Liver (tissue), 8 donors: ENCODE measurements at regions not wholly inside any gene's neighbourhood (a gene's known extent, or its start where the extent isn't known, plus 50 kb on each side); places are given as distances from the start of the nearest gene placed in this dataset.
A peak's percentile ranks its signal among the peaks of the same experiment; 100 is the strongest.

Experiments used
- DNase-seq: peaks from one replicate; pipeline ENCODE4 v3.0.0-alpha.2; 2017; ENCODE audit warnings: low spot score
- H3K27ac ChIP-seq, 2 donors: one replicate each; pipeline ENCODE4 v1.7.0; 2013; ENCODE audit warnings: inconsistent platforms in 2 of 2, low read length in 2 of 2, control low read depth in 1 of 2, low read depth in 1 of 2, mild to moderate bottlenecking in 1 of 2
- H3K27me3 ChIP-seq, 4 donors: one replicate each; pipeline versions ENCODE4 v1.6.1 to v1.7.0; 2013; ENCODE audit warnings: low read length in 3 of 4, inconsistent platforms in 1 of 4, mild to moderate bottlenecking in 1 of 4, moderate library complexity in 1 of 4; ENCODE audit not compliant: control insufficient read depth in 4 of 4, insufficient read depth in 4 of 4
- H3K36me3 ChIP-seq, 4 donors: one replicate each; pipeline versions ENCODE4 v1.6.1 to v1.7.0; 2013; ENCODE audit warnings: low read length in 3 of 4, mild to moderate bottlenecking in 3 of 4, low read depth in 1 of 4, moderate library complexity in 1 of 4; ENCODE audit not compliant: control insufficient read depth in 4 of 4, insufficient read depth in 3 of 4
- H3K4me1 ChIP-seq, 4 donors: one replicate each; pipeline versions ENCODE4 v1.6.1 to v1.7.0; 2013; ENCODE audit warnings: low read length in 3 of 4, mild to moderate bottlenecking in 3 of 4, moderate library complexity in 1 of 4; ENCODE audit not compliant: control insufficient read depth in 4 of 4, insufficient read depth in 4 of 4
- H3K4me3 ChIP-seq, 3 donors: one replicate each; pipeline versions ENCODE4 v1.6.1 to v1.7.0; 2013; ENCODE audit warnings: low read length in 3 of 3, control low read depth in 1 of 3, low read depth in 1 of 3, mild to moderate bottlenecking in 1 of 3
- H3K9ac ChIP-seq, 2 donors: one replicate each; pipeline ENCODE4 v1.7.0; 2013; ENCODE audit warnings: low read length in 2 of 2, mild to moderate bottlenecking in 2 of 2, moderate library complexity in 2 of 2, control low read depth in 1 of 2, low read depth in 1 of 2
- H3K9me3 ChIP-seq, 4 donors: one replicate each; pipeline versions ENCODE4 v1.6.1 to v1.7.0; 2013; ENCODE audit warnings: low read length in 3 of 4; ENCODE audit not compliant: control insufficient read depth in 4 of 4
- EGR1 ChIP-seq, 2 donors: IDR thresholded peaks; 2 replicates each; pipeline ENCODE4 v1.6.1; 2016 to 2018; ENCODE audit warnings: antibody characterized with exemption in 2 of 2, low read depth in 2 of 2
- FOXA2 ChIP-seq: IDR thresholded peaks from 2 replicates; pipeline ENCODE4 v1.6.1; 2016; ENCODE audit warnings: antibody characterized with exemption
- GABPA ChIP-seq, 2 donors: IDR thresholded peaks in 1 of 2; conservative IDR thresholded peaks in 1 of 2; 2 replicates each; pipeline ENCODE4 v1.6.1; 2016; ENCODE audit warnings: antibody characterized with exemption in 2 of 2, mild to moderate bottlenecking in 1 of 2, moderate library complexity in 1 of 2
- HNF4A ChIP-seq, 2 donors: conservative IDR thresholded peaks; 2 replicates each; pipeline ENCODE4 v1.6.1; 2016; ENCODE audit warnings: antibody characterized with exemption in 2 of 2, mild to moderate bottlenecking in 2 of 2
- HNF4G ChIP-seq: IDR thresholded peaks from 2 replicates; pipeline ENCODE4 v1.6.1; 2016; ENCODE audit warnings: antibody characterized with exemption
- JUND ChIP-seq, 2 donors: IDR thresholded peaks; 2 replicates each; pipeline ENCODE4 v1.6.1; 2016; ENCODE audit warnings: antibody characterized with exemption in 2 of 2
- NR2F2 ChIP-seq: IDR thresholded peaks from 2 replicates; pipeline ENCODE4 v1.6.1; 2016; ENCODE audit warnings: antibody characterized with exemption
- RAD21 ChIP-seq, 2 donors: IDR thresholded peaks; 2 replicates each; pipeline ENCODE4 v1.6.1; 2016; ENCODE audit warnings: antibody characterized with exemption in 2 of 2, mild to moderate bottlenecking in 2 of 2
- REST ChIP-seq: IDR thresholded peaks from 2 replicates; pipeline ENCODE4 v1.6.1; 2016; ENCODE audit warnings: antibody characterized with exemption, mild to moderate bottlenecking
- RXRA ChIP-seq, 2 donors: IDR thresholded peaks; 2 replicates each; pipeline ENCODE4 v1.6.1; 2017 to 2018; ENCODE audit warnings: antibody characterized with exemption in 2 of 2, mild to moderate bottlenecking in 1 of 2
- SP1 ChIP-seq: IDR thresholded peaks from 2 replicates; pipeline ENCODE4 v1.6.1; 2018; ENCODE audit warnings: antibody characterized with exemption, mild to moderate bottlenecking
- TAF1 ChIP-seq: conservative IDR thresholded peaks from 2 replicates; pipeline ENCODE4 v1.6.1; 2016; ENCODE audit warnings: antibody characterized with exemption, mild to moderate bottlenecking
- WGBS: extraction: QIAGEN DNeasy Blood & Tissue Kit; methylation state at CpG from one replicate; pipeline ENCODE4 v1.1.7; 2013; 5-methylcytosine and 5-hydroxymethylcytosine counted together
- TF ChIP-seq, protein P1 (sequence below): fragments of 150-350 bp; IDR thresholded peaks from 2 replicates; pipeline ENCODE4 v1.5.1; 2017; ENCODE audit warnings: improper control_type of control experiment, low read depth, low read length; ENCODE audit not compliant: missing input control
- donor health status: healthy.
- donor health status: healthy.
- donor health status: healthy.
- donor health status: healthy.
- donor health status: healthy.

DNA sequence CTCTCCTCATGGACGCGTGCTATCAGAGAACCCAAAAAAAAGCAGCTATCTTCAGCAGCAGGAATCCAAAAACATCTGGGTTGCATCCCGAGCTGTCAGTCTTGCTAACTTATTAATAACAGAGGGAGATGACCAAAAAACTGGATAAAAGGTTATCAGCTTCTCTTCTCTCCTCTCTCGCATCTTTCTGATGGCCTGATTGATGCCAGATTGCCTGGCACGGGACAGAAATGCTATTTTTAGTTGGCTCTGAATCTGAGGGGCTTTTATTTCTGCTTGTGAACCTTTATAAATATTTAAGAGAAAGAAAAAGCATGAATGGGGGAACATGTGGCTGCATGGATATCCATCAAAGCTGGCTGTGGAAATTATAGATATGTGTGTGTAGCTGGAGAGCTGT, 230.3 kb downstream of the ETS1 start:
- peak; percentile 92 for TF ChIP-seq NR2F2
- TF ChIP-seq HNF4A (conservative IDR thresholded peaks at IDR 0.05), result no peak
- TF ChIP-seq REST, result no peak
- TF ChIP-seq RXRA (IDR thresholded peaks at IDR 0.05), result peak in 1 of 2 donors; percentile 40
- TF ChIP-seq RAD21 (IDR thresholded peaks at IDR 0.05), result peak in 1 of 2 donors; percentile 13
- no peak for TF ChIP-seq TAF1
- no peak overlapping the region for H3K27ac ChIP-seq
- H3K36me3 ChIP-seq, result no peaks in the 10 kb centered on the region
- no peak overlapping the region for H3K4me3 ChIP-seq
- H3K4me1 ChIP-seq, result no peaks in the 10 kb centered on the region
- WGBS, result 62% methylated on average over 5 of the region's 5 CpGs
- peaks cover 0 to 6% (median 0%) of the 10 kb centered on the region in 4 donors for H3K27me3 ChIP-seq
- no peak for DNase-seq
- no peaks in the 10 kb centered on the region for H3K9me3 ChIP-seq
- H3K9ac ChIP-seq, result no peak overlapping the region

GRCh38 chr11:128355558-128355957, 231.8 kb downstream of the ETS1 start:
- no peak for DNase-seq
- whole genome bisulfite sequencing, result 89% methylated on average over 2 of the region's 2 CpGs
- no peak overlapping the region for H3K9ac ChIP-seq
- H3K36me3 ChIP-seq, result no peaks in the 10 kb centered on the region
- H3K27me3 ChIP-seq, result no peaks in the 10 kb centered on the region
- no peak overlapping the region for H3K4me3 ChIP-seq
- no peaks in the 10 kb centered on the region for H3K9me3 ChIP-seq
- TF ChIP-seq TAF1, result no peak
- H3K4me1 ChIP-seq, result no peaks in the 10 kb centered on the region
- no peak overlapping the region for H3K27ac ChIP-seq

DNA sequence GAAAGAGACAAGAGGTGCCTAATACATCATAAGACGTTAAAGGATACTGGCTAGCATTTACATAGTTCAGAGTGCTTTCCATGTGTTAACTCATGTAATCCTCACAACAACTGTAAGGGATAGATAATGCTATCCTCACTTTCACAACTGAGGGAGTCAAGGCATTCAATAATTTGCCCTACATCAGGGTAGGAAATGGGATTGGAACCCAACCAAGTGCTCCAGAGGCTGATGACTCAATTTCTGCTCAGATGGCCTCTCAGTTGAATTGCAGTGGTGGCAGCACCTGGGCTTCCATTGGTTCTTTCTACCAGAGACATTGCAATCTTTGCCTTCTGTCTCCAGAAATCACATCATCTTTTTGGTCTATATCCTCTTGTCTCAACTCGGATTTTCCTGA, 232.9 kb downstream of the ETS1 start:
- Histone ChIP-seq H3K27ac (no peak overlapping the region), H3K36me3 (no peaks in the 10 kb centered on the region), H3K27me3 (no peaks in the 10 kb centered on the region), H3K9me3 (no peaks in the 10 kb centered on the region), H3K4me1 (no peaks in the 10 kb centered on the region), H3K4me3 (no peak overlapping the region), H3K9ac (no peak overlapping the region)
- WGBS, result 55% methylated on average over 2 of the region's 2 CpGs
- TF ChIP-seq RXRA (IDR thresholded peaks at IDR 0.05), result no peak
- TF ChIP-seq, protein P1, sequence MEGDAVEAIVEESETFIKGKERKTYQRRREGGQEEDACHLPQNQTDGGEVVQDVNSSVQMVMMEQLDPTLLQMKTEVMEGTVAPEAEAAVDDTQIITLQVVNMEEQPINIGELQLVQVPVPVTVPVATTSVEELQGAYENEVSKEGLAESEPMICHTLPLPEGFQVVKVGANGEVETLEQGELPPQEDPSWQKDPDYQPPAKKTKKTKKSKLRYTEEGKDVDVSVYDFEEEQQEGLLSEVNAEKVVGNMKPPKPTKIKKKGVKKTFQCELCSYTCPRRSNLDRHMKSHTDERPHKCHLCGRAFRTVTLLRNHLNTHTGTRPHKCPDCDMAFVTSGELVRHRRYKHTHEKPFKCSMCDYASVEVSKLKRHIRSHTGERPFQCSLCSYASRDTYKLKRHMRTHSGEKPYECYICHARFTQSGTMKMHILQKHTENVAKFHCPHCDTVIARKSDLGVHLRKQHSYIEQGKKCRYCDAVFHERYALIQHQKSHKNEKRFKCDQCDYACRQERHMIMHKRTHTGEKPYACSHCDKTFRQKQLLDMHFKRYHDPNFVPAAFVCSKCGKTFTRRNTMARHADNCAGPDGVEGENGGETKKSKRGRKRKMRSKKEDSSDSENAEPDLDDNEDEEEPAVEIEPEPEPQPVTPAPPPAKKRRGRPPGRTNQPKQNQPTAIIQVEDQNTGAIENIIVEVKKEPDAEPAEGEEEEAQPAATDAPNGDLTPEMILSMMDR, result no peak
- TF ChIP-seq RAD21 (IDR thresholded peaks at IDR 0.05), result no peak
- no peak for TF ChIP-seq HNF4A (conservative IDR thresholded peaks at IDR 0.05)
- no peak for TF ChIP-seq EGR1 (IDR thresholded peaks at IDR 0.05; ENCODE audit: low read depth in 2 of 2)
- TF ChIP-seq NR2F2, result no peak
- TF ChIP-seq HNF4G, result no peak
- no peak for TF ChIP-seq GABPA (IDR thresholded peaks at IDR 0.05 in 1 of 2, conservative IDR thresholded peaks at IDR 0.05 in 1 of 2)
- TF ChIP-seq FOXA2, result no peak
- TF ChIP-seq SP1, result no peak
- no peak for TF ChIP-seq JUND (IDR thresholded peaks at IDR 0.05)
- no peak for DNase-seq
